Left lung (tissue), 4 donors: ENCODE measurements at regions not wholly inside any gene's neighbourhood (a gene's known extent, or its start where the extent isn't known, plus 50 kb on each side); places are given as distances from the start of the nearest gene placed in this dataset.
A peak's percentile ranks its signal among the peaks of the same experiment; 100 is the strongest.

Experiments used
- ATAC-seq: fragments of 200-7000 bp; cut with Tn5 transposase; one replicate; pipeline ENCODE4 v1.9.1; 2020; ENCODE audit warnings: moderate library complexity
- DNase-seq, 4 donors: peaks; one replicate each; pipeline ENCODE4 v3.0.0-alpha.2; 2013 to 2020
- H3K27ac ChIP-seq, 2 donors: fragments of 200-600 bp; sonication (generic) in 1 of 2; one replicate each; pipeline versions ENCODE4 v1.5.0 to v1.8.0; 2020 to 2021
- H3K27me3 ChIP-seq, 2 donors: fragments of 200-600 bp; sonication (generic) in 1 of 2; one replicate each; pipeline versions ENCODE4 v1.5.0 to v1.8.0; 2020 to 2021
- H3K36me3 ChIP-seq, 2 donors: fragments of 200-600 bp; sonication (generic) in 1 of 2; one replicate each; pipeline versions ENCODE4 v1.5.0 to v1.8.0; 2020 to 2021
- H3K4me1 ChIP-seq, 2 donors: fragments of 200-600 bp; one replicate each; pipeline ENCODE4 v1.8.0; 2021
- H3K4me3 ChIP-seq, 2 donors: fragments of 200-600 bp; sonication (generic) in 1 of 2; one replicate each; pipeline versions ENCODE4 v1.5.0 to v1.8.0; 2020 to 2021; ENCODE audit warnings: mild to moderate bottlenecking in 1 of 2
- H3K9me3 ChIP-seq, 2 donors: fragments of 200-600 bp; sonication (generic) in 1 of 2; one replicate each; pipeline versions ENCODE4 v1.5.0 to v1.8.0; 2020 to 2021
- intact Hi-C, 2 donors: fragments of 100-400 bp; cut with DNase I; formaldehyde crosslinking; loops; one replicate each; pipeline versions ENCODE4 v1.11.2 to v1.14.2; 2022
- TF ChIP-seq, protein P1 (sequence below), 2 donors: fragments of 200-600 bp; sonication (generic) in 1 of 2; IDR thresholded peaks; one replicate each; pipeline versions ENCODE4 v1.5.0 to v1.8.0; 2021; ENCODE audit warnings: antibody characterized with exemption in 2 of 2
- donor health status: DM: no; HTN: yes; CAD: no.
- donor health status: DM: no; HTN: no; CAD: no.

DNA sequence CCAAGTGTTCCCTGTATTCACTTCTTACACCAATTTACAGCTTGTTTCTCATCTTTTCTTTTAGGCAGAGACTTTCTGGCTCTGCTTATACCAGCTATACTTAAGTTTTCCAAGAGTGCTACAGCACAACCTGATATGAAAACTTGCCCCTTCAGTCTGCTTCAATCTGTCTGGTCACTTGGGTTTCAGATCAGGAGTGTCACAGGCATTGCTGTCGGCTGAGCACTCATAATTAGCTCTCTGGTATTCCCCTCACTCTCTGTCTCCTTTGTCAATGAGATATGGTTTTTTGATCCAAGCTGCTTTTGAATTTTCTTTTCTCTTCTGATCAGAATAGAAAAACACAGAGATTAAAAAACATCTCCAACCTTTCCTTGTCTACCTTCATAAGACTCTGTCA lies 194.9 kb upstream of the UMPS start:
- no peak overlapping the region for H3K4me3 ChIP-seq
- intact Hi-C loops: no loop called here
- H3K4me1 ChIP-seq: no peaks in the 10 kb centered on the region
- H3K9me3 ChIP-seq: no peaks in the 10 kb centered on the region
- TF ChIP-seq, protein P1, sequence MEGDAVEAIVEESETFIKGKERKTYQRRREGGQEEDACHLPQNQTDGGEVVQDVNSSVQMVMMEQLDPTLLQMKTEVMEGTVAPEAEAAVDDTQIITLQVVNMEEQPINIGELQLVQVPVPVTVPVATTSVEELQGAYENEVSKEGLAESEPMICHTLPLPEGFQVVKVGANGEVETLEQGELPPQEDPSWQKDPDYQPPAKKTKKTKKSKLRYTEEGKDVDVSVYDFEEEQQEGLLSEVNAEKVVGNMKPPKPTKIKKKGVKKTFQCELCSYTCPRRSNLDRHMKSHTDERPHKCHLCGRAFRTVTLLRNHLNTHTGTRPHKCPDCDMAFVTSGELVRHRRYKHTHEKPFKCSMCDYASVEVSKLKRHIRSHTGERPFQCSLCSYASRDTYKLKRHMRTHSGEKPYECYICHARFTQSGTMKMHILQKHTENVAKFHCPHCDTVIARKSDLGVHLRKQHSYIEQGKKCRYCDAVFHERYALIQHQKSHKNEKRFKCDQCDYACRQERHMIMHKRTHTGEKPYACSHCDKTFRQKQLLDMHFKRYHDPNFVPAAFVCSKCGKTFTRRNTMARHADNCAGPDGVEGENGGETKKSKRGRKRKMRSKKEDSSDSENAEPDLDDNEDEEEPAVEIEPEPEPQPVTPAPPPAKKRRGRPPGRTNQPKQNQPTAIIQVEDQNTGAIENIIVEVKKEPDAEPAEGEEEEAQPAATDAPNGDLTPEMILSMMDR (IDR thresholded peaks at IDR 0.05): no peak
- ATAC-seq (no peak), DNase-seq (no peak)
- H3K27me3 ChIP-seq: no peaks in the 10 kb centered on the region
- H3K27ac ChIP-seq: no peak overlapping the region
- H3K36me3 ChIP-seq: no peaks in the 10 kb centered on the region

DNA sequence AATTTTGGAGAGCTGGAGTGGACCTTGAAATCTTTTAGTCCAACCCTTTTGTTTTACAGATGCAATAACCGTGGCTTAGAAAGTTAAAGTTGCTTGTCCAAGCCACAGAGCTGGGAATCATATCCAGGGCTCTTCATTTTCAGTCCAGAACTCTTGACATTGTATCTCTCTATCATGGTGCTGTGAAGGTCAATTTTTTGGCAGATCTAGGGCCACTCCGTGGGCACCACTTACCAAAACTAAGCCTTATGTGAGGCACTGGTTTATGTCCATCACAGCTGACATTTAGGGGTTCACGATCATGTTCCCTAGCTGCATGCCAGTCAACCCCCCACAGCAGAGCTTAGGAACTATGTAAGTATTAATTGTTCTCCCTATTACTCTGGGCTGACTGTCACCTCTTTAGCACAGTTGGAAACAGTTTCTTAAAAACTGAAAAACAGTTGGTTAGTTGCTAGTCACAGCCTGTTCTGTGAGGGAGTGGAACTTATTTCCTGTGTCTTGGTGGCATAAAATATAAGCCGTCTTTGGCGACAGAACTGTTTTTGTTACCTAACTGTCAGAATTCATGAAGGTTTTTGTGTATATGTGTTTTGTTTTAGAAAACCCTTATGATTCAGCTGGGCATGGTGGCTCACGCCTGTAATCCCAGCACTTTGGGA lies 189.6 kb upstream of the UMPS start:
- Histone ChIP-seq H3K9me3 (no peaks in the 10 kb centered on the region), H3K27ac (no peak overlapping the region), H3K27me3 (no peaks in the 10 kb centered on the region), H3K4me3 (no peak overlapping the region), H3K36me3 (no peaks in the 10 kb centered on the region), H3K4me1 (no peaks in the 10 kb centered on the region)
- intact Hi-C loops: no loop called here
- ATAC-seq: no peak
- TF ChIP-seq, protein P1 (IDR thresholded peaks at IDR 0.05): no peak
- no peak for DNase-seq

GRCh38 chr3:124542214-124542869 lies 187.9 kb upstream of the UMPS start:
- Histone ChIP-seq H3K9me3 (no peaks in the 10 kb centered on the region), H3K4me1 (no peaks in the 10 kb centered on the region), H3K4me3 (no peak overlapping the region), H3K36me3 (no peaks in the 10 kb centered on the region), H3K27me3 (no peaks in the 10 kb centered on the region), H3K27ac (no peak overlapping the region)
- intact Hi-C loops: no loop called here
- DNase-seq (no peak), ATAC-seq (no peak)
- TF ChIP-seq, protein P1 (IDR thresholded peaks at IDR 0.05): no peak

GRCh38 chr3:124545891-124546290 lies 184.4 kb upstream of the UMPS start:
- TF ChIP-seq, protein P1 (IDR thresholded peaks at IDR 0.05): no peak
- H3K27ac ChIP-seq: no peak overlapping the region
- H3K4me1 ChIP-seq: no peaks in the 10 kb centered on the region
- intact Hi-C loops: no loop called here
- no peaks in the 10 kb centered on the region for H3K36me3 ChIP-seq
- DNase-seq (no peak), ATAC-seq (no peak)
- H3K4me3 ChIP-seq: no peak overlapping the region
- H3K27me3 ChIP-seq: no peaks in the 10 kb centered on the region
- H3K9me3 ChIP-seq: no peaks in the 10 kb centered on the region

DNA sequence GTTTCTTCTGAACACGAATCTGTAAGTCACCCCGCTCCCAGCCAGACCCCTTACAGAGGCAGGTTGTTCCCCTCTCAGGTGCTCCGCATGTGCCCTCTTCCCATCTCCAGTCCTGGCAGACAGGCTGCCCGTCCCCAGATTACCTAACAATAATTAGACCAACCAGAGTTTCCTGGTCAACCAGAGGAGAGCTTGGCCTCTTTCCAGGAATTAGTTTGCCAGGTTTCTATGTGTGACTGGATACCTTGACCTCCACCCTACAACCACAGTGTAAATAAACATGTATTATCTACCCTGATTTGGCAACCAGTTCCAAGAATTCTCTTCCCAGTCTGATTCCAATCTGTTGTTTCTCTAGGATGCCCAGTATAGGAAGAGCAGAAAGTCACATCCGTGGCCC lies 178.0 kb upstream of the UMPS start:
- H3K36me3 ChIP-seq: no peaks in the 10 kb centered on the region
- ATAC-seq: peak; percentile 64

More for the DNA sequence above, 178.0 kb upstream of the UMPS start:
- TF ChIP-seq, protein P1 (IDR thresholded peaks at IDR 0.05): no peak
- Histone ChIP-seq H3K27ac (no peak overlapping the region), H3K27me3 (no peaks in the 10 kb centered on the region), H3K4me1 (no peaks in the 10 kb centered on the region), H3K4me3 (no peak overlapping the region), H3K9me3 (no peaks in the 10 kb centered on the region)
- intact Hi-C loops: loop anchor here in 1 of 2 donors (10.0 kb wide), 2 partner anchors 57 to 197 kb away; no protein-coding TSS in a partner anchor
- no peak for DNase-seq
